Omental fat pad (tissue), 3 donors: ENCODE measurements at regions not wholly inside any gene's neighbourhood (a gene's known extent, or its start where the extent isn't known, plus 50 kb on each side); places are given as distances from the start of the nearest gene placed in this dataset.

ENCODE experiments used
- ATAC-seq: fragments of 150-250 bp; one replicate; pipeline ENCODE4 v1.9.1; 2016; ENCODE audit warnings: mild to moderate bottlenecking, moderate library complexity; ENCODE audit not compliant: low FRiP score
- DNase-seq: peaks from one replicate; pipeline ENCODE4 v3.0.0-alpha.2; 2019; ENCODE audit warnings: low spot score
- TF ChIP-seq, protein P1 (sequence below), 3 donors: fragments of 450-650 bp; IDR thresholded peaks; one replicate each; pipeline ENCODE4 v1.5.1; 2016 to 2017; ENCODE audit warnings: antibody characterized with exemption in 3 of 3, mild to moderate bottlenecking in 3 of 3, moderate library complexity in 2 of 3

DNA sequence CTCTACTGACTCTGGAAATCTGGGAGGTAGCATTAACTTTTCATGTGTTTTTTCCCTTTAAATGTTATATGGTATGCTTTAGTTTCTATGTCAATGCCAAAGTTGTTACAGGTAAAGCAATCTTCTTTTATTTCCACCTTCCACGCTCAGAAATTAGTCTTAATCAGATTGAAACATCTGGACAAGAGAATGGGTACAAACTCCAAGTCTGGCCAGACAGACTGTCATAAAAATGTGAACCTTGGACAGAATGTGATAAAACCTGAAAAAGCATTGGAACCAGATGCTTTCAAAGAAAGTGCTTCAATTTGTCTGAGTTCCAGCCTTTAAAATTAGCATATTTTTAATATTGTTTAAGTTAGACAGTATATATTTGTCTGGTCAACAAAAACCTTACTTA is 110.7 kb upstream of the P2RY1 start:
- no peak for DNase-seq
- TF ChIP-seq, protein P1, sequence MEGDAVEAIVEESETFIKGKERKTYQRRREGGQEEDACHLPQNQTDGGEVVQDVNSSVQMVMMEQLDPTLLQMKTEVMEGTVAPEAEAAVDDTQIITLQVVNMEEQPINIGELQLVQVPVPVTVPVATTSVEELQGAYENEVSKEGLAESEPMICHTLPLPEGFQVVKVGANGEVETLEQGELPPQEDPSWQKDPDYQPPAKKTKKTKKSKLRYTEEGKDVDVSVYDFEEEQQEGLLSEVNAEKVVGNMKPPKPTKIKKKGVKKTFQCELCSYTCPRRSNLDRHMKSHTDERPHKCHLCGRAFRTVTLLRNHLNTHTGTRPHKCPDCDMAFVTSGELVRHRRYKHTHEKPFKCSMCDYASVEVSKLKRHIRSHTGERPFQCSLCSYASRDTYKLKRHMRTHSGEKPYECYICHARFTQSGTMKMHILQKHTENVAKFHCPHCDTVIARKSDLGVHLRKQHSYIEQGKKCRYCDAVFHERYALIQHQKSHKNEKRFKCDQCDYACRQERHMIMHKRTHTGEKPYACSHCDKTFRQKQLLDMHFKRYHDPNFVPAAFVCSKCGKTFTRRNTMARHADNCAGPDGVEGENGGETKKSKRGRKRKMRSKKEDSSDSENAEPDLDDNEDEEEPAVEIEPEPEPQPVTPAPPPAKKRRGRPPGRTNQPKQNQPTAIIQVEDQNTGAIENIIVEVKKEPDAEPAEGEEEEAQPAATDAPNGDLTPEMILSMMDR (IDR thresholded peaks at IDR 0.05) = no peak
- ATAC-seq = no peak

DNA sequence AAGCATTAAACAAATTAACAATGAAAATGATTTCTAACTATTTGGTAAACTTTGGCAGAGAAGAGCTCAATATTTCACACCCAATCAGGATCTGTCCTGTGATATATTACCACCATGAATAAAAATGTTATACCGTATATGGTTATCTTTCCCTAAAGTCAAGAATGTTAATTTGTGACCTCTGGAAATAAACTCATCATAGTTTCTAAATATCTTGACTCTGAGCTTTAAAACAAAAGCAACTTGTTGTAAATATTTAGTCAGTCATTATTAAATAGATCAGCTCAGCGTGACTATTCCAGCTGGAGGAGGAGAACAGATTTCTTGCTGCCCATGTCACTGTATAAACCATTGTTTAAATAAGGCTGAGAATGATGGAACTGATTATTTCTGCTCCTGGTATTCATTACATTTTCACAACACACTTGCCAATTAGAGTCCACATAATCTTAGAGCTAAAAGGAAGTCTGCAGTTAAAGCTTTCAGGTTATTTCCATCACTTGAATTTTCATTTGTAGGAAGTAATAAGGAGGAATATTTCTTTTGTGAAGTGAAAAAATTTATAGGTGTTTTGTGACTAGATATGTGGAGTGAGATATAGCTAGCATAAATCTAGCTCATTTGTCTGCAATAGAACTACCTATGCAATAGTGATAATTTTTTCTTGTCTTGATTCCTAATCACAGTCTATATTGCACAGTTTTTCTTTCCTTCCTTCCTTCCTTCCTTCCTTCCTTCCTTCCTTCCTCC is 106.5 kb upstream of the P2RY1 start:
- DNase-seq (no peak), ATAC-seq (no peak)
- TF ChIP-seq, protein P1 (IDR thresholded peaks at IDR 0.05) = no peak

DNA sequence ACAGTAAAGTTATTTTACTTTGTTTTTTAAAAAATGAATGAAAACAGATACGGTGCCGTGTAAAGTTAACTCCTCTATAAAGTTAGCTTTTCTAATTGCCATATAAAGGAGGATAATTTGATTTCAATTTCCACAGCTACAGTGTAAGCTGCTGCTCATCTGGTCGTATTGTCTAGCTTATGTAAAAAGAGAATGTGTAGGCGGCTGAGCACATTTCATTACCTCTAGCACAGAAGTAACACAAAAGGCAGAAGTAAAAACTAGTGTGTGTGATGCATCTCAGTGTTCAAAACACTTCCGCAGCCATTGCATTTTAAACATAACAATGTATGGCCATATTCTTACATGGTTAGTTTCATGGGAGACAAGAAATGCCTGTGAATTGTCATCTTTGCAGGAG is 105.0 kb upstream of the P2RY1 start:
- DNase-seq = no peak
- no peak for ATAC-seq
- TF ChIP-seq, protein P1 (IDR thresholded peaks at IDR 0.05) = no peak

DNA sequence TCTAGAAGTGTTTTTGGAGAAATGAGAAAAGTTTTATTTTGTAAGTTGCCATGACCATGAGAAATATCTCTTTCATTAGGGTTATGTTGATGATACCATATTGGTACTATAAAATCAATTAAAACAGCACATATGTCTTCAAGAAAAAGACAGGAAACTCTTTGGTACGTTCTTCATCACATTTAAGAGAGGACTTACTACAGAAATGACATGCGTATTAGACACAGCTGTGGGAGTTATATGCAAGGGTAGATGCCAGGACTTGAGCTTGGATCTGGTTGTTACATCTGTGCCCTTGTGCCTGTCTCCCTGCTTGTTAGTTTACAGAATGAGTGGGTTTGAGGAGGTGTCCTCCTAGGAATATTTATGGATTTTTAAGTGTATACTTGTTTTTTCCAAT is 103.4 kb upstream of the P2RY1 start:
- TF ChIP-seq, protein P1 (IDR thresholded peaks at IDR 0.05) = no peak
- DNase-seq (no peak), ATAC-seq (no peak)

DNA sequence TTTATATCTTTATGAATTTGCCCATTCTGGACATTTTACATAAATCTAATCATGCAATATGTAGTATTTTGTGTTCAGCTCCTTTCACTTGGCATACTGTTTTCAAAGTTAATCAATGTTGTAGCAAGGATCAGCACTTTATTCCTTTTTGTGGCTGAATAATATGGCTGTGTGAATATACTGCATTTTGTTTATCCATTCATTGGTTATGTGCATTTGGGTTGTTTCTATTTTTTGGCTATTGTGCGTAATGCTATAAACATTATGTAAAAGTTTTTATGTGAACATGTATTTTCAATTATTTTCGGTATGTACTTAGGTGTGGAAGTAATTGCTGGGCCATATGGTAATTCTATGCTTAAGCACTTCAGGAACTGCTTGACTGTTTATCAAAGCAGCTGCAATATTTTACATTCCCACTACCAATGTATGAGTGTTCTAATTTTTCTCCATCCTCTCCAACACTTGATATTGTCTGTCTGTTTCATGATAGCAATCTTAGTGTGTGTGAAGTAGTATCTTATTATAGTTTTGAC is 101.3 kb upstream of the P2RY1 start:
- TF ChIP-seq, protein P1 (IDR thresholded peaks at IDR 0.05) = no peak
- ATAC-seq (no peak), DNase-seq (no peak)

DNA sequence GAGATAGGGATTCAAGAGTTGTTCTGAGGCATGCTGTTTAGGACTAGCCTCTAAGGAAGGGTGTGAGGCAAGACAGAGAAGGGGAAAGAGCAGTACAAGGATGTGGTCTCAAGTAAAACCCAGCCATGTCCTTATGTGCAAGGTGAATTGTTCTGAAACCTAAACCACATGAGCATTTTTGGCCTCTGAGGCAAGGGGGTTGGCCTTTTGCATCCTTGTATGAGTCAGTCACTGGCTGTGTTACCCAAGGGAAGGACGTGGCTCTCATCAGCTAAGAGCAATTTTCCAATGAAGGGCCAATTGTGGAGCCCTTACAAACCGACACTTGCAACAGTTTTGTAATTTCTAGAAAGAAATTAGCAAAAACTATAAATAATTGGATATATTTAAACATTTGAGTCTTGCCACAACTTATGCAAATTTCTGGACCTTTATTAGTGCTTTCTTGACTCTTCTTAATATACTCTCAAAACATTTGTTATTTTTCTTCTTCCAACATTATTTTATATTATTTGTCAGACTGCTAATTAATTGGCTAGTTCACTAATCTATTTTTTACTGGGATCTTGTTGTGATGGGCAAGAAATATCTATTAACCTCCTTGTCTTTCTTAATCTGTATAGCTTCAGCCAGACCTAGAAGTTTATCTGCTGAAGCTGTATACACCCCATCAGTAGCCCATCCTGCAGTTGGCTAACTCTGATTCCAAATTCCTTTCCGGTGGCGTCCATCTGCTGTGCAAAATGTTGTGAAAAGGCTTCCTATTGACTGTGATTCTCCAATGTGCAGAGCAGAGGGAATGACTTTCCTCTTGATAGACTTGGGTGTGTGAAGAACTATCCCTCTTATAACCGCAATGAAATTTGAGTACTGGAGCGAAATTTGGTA is 97.7 kb upstream of the P2RY1 start:
- TF ChIP-seq, protein P1 (IDR thresholded peaks at IDR 0.05) = no peak
- ATAC-seq (no peak), DNase-seq (no peak)
